AG10803 (cell line): ENCODE measurements at regions not wholly inside any gene's neighbourhood (a gene's known extent, or its start where the extent isn't known, plus 50 kb on each side); places are given as distances from the start of the nearest gene placed in this dataset.

Experiments used
- DNase-seq: peaks from one replicate; pipeline ENCODE4 v3.0.0; 2010; ENCODE audit warnings: low read depth
- H3K4me3 ChIP-seq: 2 replicates; pipeline ENCODE4 v1.5.1; 2011; ENCODE audit warnings: mild to moderate bottlenecking, low read length, control low read depth
- CTCF ChIP-seq: conservative IDR thresholded peaks from 2 replicates; pipeline ENCODE4 v1.5.1; 2011; ENCODE audit warnings: mild to moderate bottlenecking, low read length, control low read depth, inconsistent platforms

- H3K4me3 ChIP-seq, result no peak overlapping the region
- no peak for TF ChIP-seq CTCF
- DNase-seq, result no peak
These were observed 50.4 kb upstream of the FMOD start for GRCh38 chr1:203401199-203401877.

GRCh38 chr1:203402152-203402551 is 51.2 kb upstream of the FMOD start:
- no peak for TF ChIP-seq CTCF

DNA sequence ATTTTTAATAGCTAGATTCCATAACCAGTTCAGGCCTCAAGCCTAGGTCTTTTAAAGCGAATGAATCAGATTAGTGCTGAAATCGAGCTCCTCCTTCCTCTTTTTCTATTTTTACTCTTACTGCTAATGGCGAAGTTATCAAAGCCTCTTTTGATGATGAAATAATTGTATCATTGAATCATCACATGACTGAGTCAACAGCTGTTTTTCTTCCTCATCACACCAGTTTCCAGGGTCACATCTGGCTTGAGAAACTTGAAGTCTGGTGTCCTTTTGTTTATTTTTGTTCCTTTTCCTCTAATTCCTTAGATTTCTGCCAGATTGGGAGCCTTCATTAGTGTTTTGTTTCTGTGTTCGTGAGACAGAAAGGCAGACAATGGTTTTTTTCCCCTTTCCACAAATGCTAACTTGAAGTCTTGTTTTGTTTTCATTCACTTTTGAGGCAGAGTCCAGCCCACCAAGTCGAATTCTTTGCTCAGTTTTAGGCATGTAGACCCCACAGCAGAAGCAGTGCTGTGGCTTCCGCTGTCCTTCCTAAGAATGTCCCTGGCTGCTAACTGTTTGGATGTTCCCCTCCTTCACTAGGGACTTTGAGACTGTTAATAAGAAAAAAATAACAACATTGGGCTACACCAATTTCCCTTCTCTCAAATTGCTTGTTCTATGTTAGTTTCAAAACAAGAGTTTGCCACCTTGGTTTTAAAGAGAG is 51.9 kb upstream of the FMOD start:
- H3K4me3 ChIP-seq, result no peak overlapping the region
- DNase-seq, result peak; percentile 94
- no peak for TF ChIP-seq CTCF

More at GRCh38 chr1:203402152-203402551, 51.2 kb upstream of the FMOD start:
- no peak for DNase-seq
- H3K4me3 ChIP-seq, result no peak overlapping the region

GRCh38 chr1:203403586-203403985 is 52.7 kb upstream of the FMOD start:
- no peak for TF ChIP-seq CTCF
- H3K4me3 ChIP-seq, result no peak overlapping the region
- DNase-seq, result no peak

GRCh38 chr1:203404546-203404945 is 53.6 kb upstream of the FMOD start:
- no peak overlapping the region for H3K4me3 ChIP-seq
- no peak for TF ChIP-seq CTCF
- DNase-seq, result no peak

GRCh38 chr1:203405703-203406438 is 54.9 kb upstream of the FMOD start:
- H3K4me3 ChIP-seq, result no peak overlapping the region
- no peak for DNase-seq
- no peak for TF ChIP-seq CTCF
